ENCODE measurements at regions not wholly inside any gene's neighbourhood (a gene's known extent, or its start where the extent isn't known, plus 50 kb on each side); places are given as distances from the start of the nearest gene placed in this dataset.

DNA sequence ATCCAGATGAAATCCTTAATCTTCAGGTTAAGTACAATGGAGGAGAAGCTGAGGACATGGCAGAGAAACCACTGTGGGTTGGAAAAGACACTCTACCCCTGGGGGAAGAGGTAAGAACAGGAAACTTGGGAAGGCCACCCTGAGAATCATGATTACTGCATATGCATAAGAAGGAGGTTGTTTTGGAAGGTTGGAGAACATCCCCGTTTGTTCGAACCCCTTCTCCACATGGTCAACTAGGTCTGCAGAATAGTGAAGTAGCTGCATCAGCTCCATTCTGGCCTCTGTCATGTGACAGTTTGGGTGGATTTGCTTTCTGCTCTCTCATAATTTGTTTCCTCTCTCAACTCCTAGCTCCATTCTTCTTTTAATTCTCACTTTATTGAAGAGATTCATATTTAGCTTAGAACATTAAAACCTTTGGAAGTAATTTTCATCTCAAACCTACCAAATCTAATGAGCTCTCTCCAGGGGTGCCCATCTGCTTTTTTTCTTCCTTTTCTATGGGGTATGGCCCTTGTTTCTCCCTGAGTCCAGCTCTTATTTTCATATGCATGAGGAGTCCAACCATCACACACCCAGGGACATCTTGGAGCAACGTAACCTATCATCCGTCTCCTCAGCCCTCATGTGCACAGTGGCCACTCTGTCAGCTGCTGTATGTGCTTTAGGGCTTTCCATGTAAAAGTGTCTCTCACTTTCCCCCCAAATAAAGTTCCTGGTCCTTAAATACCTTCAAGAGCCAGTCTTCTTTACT is 820.3 kb downstream of the TMEM121 start:
- TF ChIP-seq CTCF (IDR thresholded peaks at IDR 0.05) (no peak), POLR2A (IDR thresholded peaks at IDR 0.05) (no peak)
